ENCODE measurements at regions not wholly inside any gene's neighbourhood (a gene's known extent, or its start where the extent isn't known, plus 50 kb on each side); places are given as distances from the start of the nearest gene placed in this dataset.
A peak's percentile ranks its signal among the peaks of the same experiment; 100 is the strongest.
"Not testable (repeated sequence)": the region's sequence is repeated elsewhere in the genome, so short reads cannot be mapped to it uniquely, and the experiment has no call there.

GRCh38 chr5:44252545-44252944 lies 136.7 kb downstream of the FGF10 start:
- DNase-seq (ENCODE audit: low spot score): no peak
- intact Hi-C loops (cut with DNase I): no loop called here

DNA sequence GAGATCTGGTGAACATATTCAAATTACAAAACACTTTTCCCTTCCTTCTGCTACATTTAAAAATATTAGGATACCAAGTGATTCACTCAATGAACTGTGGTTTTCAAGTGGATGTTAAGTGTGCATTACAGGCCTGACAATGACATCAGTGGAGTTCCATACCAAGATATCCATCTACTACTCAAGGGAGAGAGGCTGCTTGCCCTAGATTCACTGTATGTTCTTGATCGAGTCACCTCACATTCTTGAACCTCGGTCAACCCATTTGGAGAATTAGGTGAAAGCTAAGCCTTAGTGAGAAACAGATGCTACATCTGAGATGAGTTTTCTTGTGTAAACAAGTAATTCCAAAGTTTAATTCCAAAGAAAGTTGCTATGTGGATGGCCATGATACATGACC lies 142.2 kb downstream of the FGF10 start:
- no peak for DNase-seq (ENCODE audit: low spot score)
- intact Hi-C loops (cut with DNase I): no loop called here

DNA sequence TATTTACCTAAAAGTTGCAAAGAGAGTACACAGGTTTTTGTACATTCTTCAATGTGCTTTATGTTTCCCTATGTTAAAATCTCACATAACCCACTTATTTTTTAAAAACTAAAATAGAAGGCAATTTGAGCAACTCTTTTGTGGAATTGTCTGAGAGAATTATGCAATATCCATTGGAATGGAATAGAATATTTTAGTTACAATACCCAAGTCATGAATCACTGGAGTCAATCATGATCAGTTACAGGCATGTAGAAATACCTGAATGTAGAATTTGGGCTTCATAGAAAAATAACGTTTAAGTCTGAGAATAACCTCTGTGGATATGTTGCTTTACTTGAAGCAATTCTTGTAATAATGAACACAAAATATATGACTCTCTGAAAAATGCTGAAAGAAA lies 143.3 kb downstream of the FGF10 start:
- intact Hi-C loops (cut with DNase I): no loop called here
- DNase-seq (ENCODE audit: low spot score): no peak

DNA sequence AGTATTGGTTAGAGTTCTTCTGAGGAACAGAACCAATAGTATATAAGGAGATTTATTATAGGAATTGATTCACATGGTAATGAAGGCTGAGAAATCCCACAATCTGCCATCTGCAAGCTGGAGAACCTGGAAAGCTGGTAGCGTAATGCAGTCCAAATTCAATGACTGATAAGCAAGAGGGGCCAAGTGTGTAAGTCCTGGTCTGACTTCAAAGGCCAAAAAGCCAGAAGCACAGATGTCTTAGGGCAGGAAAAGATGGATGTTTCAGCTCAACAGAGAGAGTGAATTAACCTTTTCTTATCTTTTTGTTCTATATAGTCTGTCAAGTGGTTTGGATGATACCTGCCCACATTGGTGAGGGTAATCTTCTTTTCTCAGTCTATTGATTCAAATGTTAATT lies 146.4 kb downstream of the FGF10 start:
- no peak for DNase-seq (ENCODE audit: low spot score)
- intact Hi-C loops (cut with DNase I): no loop called here

GRCh38 chr5:44236040-44236439 lies 153.2 kb downstream of the FGF10 start:
- no peak for DNase-seq (ENCODE audit: low spot score)

GRCh38 chr5:44233691-44234090 lies 155.5 kb downstream of the FGF10 start:
- no peak for DNase-seq (ENCODE audit: low spot score)
- intact Hi-C loops (cut with DNase I): no loop called here

More at GRCh38 chr5:44236040-44236439, 153.2 kb downstream of the FGF10 start:
- intact Hi-C loops (cut with DNase I): no loop called here

- DNase-seq (ENCODE audit: low spot score): no peak
- intact Hi-C loops (cut with DNase I): no loop called here
These were observed 163.7 kb downstream of the FGF10 start for GRCh38 chr5:44225231-44226160.

GRCh38 chr5:44199408-44199807 lies 189.8 kb downstream of the FGF10 start:
- no peak for DNase-seq (ENCODE audit: low spot score)
- intact Hi-C loops (cut with DNase I): no loop called here

- intact Hi-C loops (cut with DNase I): no loop called here
- DNase-seq (ENCODE audit: low spot score): peak; percentile 72
These were observed 200.0 kb downstream of the FGF10 start for GRCh38 chr5:44189255-44189654.

DNA sequence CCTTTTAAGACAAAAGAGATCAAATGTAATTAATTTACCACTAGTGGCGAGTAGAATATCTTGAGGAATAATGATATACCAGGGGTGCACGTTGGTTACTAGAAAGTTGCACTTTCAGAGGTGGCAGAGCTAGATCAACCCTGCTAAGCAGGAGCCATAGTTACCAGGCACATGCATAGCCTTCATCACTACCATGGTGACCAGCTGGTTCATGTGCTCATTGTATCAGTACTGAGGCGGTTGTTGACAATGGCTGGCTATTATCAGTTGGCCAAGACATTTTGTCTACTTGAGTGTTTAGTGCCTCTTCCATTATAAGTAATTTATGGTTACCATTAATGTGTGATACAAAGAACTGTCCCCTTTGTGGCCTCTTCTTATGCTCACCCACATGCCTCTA lies 201.2 kb downstream of the FGF10 start:
- no peak for DNase-seq (ENCODE audit: low spot score)
- intact Hi-C loops (cut with DNase I): no loop called here

GRCh38 chr5:44183753-44184152 lies 205.5 kb downstream of the FGF10 start:
- DNase-seq (ENCODE audit: low spot score): no peak
- intact Hi-C loops (cut with DNase I): loop anchor here in 1 of 2 donors (5.0 kb wide), 1 partner anchor 659 kb away; no protein-coding TSS in a partner anchor

GRCh38 chr5:44183312-44183711 lies 205.9 kb downstream of the FGF10 start:
- DNase-seq (ENCODE audit: low spot score): no peak
- intact Hi-C loops (cut with DNase I): loop anchor here in 1 of 2 donors (5.0 kb wide), 1 partner anchor 659 kb away; no protein-coding TSS in a partner anchor

DNA sequence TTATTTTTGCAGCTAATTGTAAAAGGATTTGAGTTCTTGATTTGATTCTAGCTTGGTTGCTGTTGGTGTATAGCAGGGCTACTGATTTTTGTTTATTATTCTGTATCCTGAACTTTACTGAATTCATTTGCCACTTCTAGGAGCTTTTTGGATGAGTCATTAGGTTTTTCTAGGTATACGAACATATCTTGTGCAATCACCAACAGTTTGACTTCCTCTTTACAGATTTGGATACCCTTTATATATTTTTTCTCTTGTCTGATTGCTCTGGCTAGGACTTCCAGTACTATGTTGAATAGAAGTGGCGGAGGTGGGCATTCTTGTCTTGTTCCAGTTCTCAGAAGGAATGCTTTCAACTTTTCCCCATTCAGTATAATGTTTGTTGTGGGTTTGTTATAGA lies 210.8 kb downstream of the FGF10 start:
- intact Hi-C loops (cut with DNase I): no loop called here
- DNase-seq (ENCODE audit: low spot score): no peak

DNA sequence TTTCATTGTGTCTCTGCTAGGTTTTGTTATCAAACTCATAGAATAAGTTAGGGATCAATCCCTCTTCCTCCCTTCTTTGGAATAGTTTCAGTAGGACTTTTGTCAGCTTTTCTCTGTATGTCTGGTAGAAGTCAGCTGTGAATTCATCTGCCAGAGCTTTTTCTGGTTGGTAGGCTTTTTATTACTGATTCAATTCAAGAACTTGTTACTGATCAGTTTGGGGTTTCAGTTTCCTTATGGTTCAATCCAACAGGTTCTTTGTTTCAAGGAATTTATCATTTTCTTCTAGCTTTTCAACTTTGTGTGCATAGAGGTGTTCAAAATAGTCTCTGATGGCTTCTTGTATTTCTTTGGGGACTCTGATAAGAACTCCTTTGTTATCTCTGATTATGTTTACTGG lies 221.7 kb downstream of the FGF10 start:
- intact Hi-C loops (cut with DNase I): no loop called here
- no peak for DNase-seq (ENCODE audit: low spot score)

DNA sequence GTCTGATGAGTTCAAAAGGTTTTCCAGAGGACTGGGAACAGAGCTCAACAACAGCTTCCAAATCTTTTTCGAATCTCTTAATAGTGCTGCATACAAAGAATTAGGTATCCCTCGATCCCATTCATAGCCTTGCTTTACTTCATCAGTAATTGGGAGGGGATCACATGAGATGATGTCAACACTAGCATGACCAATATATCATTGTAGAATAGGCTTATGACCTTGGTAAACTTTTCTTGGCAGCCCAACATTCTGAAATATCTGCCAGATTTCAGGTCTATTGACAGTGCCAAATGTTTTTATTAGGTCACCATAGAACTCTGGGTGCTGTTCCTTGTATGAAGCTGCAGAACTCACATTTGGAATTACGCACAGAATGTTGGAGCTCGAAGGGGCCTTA lies 228.9 kb downstream of the FGF10 start:
- intact Hi-C loops (cut with DNase I): no loop called here

DNA sequence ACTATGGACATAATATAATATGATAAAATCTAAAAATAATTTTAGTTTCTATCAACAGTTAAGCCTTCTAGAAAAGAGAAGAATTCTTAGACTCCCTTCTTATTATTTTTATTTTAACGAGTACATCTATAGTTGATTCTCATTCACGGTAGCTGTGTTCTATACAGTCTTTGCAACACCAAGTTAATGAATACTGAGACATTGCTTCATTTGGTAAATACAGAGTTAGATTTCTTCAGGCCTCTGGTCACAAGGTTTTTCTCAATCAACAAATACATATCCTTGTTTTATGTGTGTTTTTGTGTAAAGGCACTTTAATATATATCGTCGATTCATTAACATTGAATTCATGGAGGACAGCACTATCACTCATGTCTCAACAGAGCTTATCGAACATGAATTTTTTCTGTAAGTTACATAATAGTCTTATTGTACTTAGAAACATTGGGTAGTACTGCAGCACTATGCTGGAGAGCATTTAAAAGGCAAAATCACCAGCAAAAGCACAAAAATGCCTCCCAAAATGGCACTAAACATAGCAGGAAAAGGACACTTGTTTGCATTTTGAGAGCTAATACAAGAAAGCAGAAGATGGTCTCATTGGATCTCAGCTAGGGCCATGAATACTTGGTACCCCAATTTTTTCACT lies 239.0 kb downstream of the FGF10 start:
- intact Hi-C loops (cut with DNase I): no loop called here
- DNase-seq (ENCODE audit: low spot score): no peak

More for the DNA sequence above, 228.9 kb downstream of the FGF10 start:
- no peak for DNase-seq (ENCODE audit: low spot score)

DNA sequence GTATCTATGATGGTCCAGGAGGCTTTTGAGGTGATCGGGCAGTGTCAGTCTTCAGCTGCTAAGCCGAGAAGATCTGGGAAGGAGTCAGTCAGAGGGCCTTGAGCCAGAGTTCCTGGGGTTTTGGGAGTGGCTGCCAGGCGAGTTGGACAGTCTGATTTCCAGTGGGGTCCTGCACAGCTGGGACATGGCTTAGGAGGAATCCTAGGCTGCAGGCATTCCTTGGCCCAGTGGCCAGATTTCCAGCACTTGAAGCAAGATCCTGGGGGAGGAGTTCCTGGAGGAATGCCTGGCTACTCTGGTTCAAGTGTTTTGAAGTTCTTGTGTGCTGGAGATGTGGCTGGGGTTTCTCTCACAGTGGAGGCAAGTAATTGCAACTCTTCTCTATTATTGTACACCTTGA lies 271.3 kb downstream of the FGF10 start:
- intact Hi-C loops (cut with DNase I): not testable (repeated sequence)
- DNase-seq (ENCODE audit: low spot score): peak; percentile 82

DNA sequence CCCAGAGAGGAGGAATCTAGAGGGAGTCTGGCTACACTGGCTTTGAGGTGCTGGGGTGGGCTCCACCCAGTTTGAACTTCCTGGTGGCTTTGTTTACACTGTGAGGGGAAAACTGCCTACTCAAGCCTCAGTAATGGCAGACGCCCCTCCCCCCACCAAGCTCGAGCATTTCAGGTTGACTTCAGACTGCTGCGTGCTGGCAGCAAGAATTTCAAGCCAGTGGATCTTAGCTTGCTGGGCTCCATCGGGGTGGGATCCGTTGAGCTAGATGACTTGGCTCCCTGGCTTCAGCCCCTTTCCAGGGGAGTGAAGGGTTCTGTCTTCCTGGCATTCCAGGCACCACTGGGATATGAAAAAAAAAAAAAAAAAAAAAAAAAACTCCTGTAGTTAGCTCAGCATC lies 281.0 kb downstream of the FGF10 start:
- DNase-seq (ENCODE audit: low spot score); intact Hi-C loops (cut with DNase I): not testable (repeated sequence)

- DNase-seq (ENCODE audit: low spot score): no peak
- intact Hi-C loops (cut with DNase I): no loop called here
These were observed 289.6 kb downstream of the FGF10 start for GRCh38 chr5:44099643-44100042.

- DNase-seq (ENCODE audit: low spot score): no peak
- intact Hi-C loops (cut with DNase I): no loop called here
These were observed 299.6 kb downstream of the FGF10 start for GRCh38 chr5:44089424-44090144.
